HG03103 (cell line): ENCODE measurements at regions not wholly inside any gene's neighbourhood (a gene's known extent, or its start where the extent isn't known, plus 50 kb on each side); places are given as distances from the start of the nearest gene placed in this dataset.
"Not testable (repeated sequence)": the region's sequence is repeated elsewhere in the genome, so short reads cannot be mapped to it uniquely, and the experiment has no call there.

Experiments used
- ATAC-seq: cut with Tn5 transposase; IDR thresholded peaks from one replicate; pipeline ENCODE4 v1.9.1; 2021; ENCODE audit warnings: low read depth; ENCODE audit not compliant: unreplicated experiment

DNA sequence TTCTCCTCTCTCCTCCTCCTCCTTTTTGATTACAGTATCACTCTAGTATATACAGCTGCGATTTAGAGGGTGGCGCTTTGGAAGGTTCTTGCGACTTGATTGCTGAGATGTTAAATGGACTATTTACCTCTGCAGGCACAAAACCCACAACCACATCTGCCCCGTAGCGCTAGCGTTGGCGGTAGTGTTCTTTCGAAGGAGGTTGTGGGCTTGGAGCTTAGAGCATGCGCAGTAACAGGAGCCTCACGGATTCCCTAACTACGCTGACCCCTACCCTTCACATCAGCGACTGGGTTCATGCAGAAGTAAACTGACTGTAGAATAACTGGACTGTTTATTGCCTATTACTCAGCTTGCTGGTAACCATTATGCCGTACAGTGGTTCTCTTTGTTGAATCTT is 58.0 kb downstream of the CGGBP1 start:
- ATAC-seq: no peak

DNA sequence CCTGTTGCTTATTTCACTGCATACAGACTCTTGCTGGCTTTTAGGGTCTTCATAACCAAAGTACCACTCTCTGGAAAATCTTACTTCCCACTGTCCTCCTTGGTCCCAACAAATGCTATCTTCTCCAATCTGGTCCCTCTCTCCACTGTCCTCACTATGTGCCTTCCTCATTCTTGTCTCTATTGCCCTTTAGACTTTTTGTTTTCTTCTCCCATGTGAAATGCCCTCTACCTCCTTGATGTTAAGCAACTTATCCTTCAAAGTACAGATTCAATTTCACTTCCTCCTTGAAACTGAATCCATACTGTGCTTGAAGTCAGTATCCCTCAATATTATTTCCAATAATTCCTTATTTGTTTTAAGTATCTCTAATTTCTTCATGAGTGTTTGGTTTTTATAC is 60.8 kb downstream of the CGGBP1 start:
- no peak for ATAC-seq

DNA sequence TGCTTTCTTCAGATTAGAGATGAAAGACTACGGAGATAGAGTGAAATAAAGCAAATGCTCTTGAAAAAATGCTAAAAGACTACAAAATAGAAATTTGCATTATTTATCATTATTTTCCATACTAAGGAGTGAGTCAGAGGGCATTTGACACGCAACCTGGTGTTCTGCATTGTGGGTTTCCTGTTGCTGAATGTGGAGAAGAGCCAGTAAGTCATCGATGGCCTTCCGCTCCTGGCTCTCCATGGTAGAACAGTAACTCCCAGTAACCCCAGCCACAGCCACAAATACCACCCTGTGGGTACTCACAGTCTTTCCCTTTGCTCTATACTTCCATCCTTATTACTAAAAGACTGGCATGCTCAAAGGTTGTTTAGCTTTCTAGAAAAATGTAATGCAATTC is 61.5 kb downstream of the CGGBP1 start:
- ATAC-seq: peak; percentile 83

DNA sequence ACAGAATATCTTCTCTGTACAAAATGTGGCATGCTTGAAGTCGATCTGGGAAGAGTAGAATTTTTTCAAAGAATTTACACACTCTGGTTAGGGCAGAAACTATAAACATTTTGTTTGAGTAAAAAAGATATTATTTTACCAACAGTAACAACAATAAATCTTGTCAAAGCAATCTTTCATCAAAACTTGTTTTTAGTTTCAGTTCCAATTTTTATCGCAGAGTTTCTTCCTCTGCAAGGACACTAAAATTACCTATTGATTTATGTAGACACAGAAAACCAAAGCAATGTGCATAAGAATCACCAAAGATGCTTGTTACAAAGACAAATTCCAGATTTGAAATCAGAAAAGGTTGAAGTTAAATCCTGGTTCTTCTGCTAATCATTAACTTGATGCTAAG is 61.9 kb downstream of the CGGBP1 start:
- ATAC-seq: peak; percentile 23

DNA sequence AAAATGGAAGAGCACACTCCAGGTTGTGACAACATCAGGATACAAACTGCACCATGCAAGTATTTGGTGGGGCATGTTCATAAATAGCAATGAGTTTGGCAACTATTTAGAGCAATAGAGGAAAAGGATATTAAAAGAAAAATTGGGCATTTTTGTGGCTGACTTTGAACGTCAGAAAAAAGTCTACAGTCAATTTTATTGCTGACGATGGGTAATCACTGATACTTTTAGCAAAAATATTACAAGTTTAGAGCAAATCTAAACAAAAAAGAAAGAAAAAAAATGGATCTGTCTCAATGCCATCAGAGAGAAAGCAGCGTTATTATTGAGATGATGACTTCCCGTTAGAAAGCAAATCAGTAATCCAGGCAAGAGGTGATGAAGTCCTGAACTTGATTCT is 65.2 kb downstream of the CGGBP1 start:
- ATAC-seq: no peak

DNA sequence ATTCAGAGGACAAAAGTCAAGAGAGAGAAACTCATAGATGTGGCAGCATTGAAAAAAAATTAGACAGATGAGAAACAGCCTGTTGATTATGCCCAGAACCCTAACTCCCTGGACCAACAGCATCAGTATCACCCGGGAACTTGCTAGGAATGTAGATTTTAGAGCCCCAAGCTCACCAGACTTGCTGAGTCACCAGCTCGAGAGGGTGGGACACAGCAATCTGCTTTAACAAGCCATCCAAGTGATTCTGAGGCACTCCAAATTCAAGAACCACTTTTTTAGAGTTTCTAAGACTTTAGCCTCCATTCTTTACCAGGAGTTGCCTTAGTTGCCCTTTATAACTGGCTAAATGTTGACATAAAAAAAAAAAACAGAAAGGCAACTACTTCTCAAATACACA is 70.9 kb downstream of the CGGBP1 start:
- ATAC-seq: no peak

- no peak for ATAC-seq
Measured at GRCh38 chr3:87982421-87982820, 76.4 kb downstream of the CGGBP1 start.

- no peak for ATAC-seq
Measured at GRCh38 chr3:87979527-87979926, 79.3 kb downstream of the CGGBP1 start.

DNA sequence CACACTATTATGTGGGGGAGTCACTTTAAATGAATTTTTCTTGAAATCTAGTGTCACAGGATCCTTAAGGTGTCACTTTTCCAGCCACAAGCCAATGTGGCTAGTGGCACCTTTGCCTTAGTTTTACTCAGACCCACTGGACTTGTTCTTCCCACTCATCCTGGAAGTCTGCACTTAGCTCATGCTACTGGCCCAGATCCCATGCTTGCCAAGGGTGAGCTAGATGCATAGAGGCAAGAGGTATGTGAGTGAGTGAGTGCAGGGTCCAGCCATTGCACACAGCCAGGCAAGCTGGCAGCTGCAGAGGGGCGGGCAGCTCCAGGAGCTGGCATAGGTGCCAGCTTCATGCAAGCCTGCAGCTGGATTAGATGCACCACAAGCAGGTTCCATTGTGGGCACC is 81.0 kb downstream of the CGGBP1 start:
- no peak for ATAC-seq

DNA sequence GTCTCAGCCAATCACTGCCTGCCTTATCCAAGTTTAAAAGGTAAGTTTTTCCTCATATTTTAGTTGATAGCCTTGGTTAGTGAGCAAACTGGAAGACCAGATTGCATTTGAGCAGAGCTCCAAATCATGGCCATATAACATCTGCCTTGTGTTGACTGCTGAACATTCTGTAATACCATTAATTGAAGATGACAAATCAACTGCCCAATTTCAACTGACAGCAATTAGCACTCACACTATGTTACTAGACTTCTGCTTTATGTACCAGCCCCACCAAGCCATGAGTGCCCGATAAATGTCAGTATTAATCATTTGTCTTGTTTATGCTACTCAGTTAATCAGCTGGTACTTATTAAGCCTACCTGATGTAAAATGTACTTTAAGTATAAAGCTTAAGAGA is 83.1 kb downstream of the CGGBP1 start:
- no peak for ATAC-seq

GRCh38 chr3:87973906-87974305 is 84.9 kb downstream of the CGGBP1 start:
- ATAC-seq: no peak

DNA sequence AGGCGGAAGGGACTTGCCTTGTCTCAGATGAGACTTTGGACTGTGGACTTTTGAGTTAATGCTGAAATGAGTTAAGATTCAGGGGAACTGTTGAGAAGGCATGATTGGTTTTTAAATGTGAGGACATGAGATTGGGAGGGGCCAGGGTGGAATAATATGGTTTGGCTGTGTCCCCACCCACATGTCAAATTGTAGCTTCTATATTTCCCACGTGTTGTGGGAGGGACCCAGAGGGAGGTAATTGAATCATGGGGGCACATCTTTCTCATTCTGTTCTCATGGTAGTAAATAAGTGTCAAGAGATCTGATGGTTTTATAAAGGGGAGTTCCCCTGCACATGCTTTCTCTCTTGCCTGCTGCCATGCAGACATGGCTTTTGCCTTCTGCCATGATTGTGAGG is 89.2 kb downstream of the CGGBP1 start:
- no peak for ATAC-seq

DNA sequence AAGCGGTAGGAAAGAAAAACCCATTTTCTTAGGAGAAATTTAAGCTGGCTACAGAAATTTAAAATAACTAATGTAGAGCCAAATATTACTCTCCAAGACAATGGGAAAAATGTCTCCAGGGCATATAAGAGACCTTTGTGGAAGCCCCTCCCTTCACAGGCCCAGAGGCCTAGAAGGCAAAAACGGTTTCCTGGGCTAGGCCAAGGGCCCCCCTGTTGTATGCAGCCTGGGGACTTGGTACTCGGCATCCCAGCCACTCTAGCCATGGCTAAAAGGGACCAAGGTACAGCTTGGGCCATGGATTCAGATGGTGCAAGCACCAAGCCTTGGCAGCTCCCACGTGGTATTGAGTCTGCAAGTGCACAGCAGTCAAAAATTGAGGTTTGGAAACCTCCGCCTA is 90.1 kb downstream of the CGGBP1 start:
- no peak for ATAC-seq

- ATAC-seq: no peak
Measured at GRCh38 chr3:87958289-87958688, 100.5 kb downstream of the CGGBP1 start.

DNA sequence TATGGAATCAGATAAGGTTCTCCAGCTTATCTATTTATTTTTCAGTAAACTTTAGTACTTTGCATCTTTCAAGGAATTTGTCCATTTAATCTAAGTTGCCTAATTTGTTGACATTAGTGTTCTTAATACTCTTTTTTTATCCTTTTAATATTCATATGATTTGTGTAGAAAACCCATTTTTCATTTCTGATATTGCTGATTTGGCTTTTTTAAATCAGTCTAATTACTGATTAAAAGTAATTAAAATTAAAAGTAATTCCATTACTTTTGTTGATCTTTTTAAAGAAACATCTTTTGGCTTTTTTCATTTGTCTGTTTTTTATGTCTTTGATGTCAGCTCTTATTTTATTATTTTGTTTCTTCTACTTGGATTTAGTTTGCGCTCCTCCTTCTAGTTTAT is 101.2 kb downstream of the CGGBP1 start:
- no peak for ATAC-seq

- peak; percentile 45 for ATAC-seq
Measured at GRCh38 chr3:87949879-87950208, 109.0 kb downstream of the CGGBP1 start.

DNA sequence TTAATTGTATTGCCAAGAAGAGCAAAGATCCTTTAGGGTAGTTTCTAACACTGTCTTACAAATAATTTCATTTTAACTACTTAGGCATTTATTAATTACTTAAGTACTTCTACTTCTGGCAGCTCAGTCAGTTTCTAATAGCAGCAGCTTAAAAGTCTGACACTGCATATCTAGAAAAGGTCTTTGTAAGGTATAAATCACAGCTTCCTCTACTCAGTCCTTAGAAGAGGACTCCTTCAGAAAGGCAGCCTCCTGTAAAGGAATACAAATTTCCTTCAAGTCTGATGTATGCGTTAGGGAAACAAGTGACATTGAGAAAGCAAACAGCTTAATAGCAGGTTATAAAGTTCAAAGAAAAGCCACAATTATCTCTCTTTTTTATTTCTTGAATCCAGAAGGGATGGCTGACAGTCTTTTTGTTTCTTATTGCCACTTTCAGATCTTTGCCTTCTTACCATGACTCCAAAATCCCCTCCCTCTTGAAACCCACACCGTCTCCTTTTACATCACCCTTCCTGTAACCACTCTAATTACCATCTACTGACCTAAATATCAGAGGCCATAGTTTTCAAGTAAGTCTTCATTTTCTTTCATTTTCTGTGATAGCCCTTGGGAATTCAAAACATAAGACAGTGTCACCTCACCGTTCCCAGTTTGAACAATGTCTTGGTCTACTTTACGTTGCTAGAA is 109.5 kb downstream of the CGGBP1 start:
- ATAC-seq: peak; percentile 70

DNA sequence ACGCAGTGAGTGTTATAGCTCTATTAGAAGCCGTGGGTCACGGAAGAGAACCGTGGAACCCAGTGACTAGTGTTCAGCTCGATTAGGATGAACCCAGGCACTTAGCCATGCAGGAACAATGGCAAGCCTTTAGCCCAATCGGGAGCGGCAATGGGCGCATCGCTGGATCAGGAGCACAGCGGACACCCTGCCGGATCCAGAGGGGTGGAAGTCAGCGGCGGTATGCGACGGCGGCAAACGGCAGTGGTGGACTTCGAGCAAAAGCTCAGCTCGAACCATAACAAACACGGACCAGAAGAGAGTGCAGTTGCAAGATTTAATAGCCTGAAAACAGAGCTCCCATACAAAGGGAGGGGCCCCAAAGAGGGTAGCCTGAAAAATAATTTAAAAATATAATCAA is 112.8 kb downstream of the CGGBP1 start:
- ATAC-seq: not testable (repeated sequence)

DNA sequence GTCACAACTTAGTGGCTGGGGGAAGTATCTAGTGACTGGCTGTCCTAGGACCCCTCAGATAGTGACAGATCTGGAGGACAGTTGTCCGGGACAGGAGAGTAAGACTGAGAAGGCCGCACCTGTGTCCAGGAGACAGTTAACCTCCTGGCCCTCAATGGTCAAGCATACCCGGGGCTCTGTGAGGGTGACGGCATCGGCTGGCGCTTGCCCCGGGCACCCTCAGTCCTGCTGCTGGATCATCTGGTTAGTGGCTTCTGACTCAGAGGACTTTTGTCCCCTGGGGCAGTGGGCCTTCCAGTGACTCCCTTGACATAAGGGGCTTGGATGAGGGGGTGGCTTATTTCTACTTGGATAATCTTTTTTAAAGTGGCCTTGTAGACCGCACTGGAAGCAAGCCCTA is 116.5 kb downstream of the CGGBP1 start:
- ATAC-seq: not testable (repeated sequence)

GRCh38 chr3:87924485-87924884 is 134.3 kb downstream of the CGGBP1 start:
- no peak for ATAC-seq

DNA sequence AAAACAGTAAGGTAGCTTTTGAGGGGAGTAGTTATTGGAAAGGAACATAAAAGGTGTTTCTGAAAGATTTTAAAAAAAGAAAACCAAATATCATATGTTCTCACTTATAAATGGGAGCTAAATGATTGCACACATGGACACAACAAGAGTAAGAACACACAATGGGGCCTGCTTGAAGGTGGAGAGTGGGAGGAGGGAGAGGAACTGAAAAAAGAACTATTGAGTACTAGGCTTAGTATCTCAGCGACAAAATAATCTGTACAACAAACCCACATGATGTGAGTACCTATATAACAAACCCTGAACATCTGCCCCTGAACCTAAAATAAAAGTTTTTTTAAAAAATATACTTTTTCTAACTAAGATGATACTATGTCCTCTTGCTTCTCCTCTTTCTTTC is 138.3 kb downstream of the CGGBP1 start:
- no peak for ATAC-seq

GRCh38 chr3:87901141-87901540 is 157.7 kb downstream of the CGGBP1 start:
- ATAC-seq: no peak

DNA sequence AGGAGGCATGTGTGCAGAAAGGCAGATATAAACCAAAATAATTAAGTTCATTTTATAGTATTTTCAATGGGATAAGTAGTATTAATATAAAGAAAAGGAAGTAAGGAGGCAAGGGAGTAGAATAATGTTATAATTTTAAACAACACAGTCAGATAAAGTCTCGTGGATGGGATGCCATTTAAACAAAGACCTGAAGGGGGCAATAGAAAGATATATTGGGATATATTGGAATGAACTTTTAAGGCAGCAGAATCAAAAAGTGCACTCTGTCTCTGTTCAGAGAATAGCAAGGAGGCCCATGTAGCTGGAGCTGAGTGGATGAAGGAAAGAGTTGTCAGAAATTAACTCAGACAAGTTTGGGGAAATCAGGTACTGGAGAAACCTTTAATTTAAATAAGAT is 158.7 kb downstream of the CGGBP1 start:
- ATAC-seq: no peak
